Right lobe of liver (tissue), 6 donors: ENCODE measurements at regions not wholly inside any gene's neighbourhood (a gene's known extent, or its start where the extent isn't known, plus 50 kb on each side); places are given as distances from the start of the nearest gene placed in this dataset.

Experiments used
- ATAC-seq, 4 donors: fragments of 200-7000 bp; cut with Tn5 transposase; one replicate each; pipeline ENCODE4 v1.9.1; 2020; ENCODE audit warnings: mild to moderate bottlenecking in 4 of 4, moderate library complexity in 4 of 4
- DNase-seq, 3 donors: peaks; one replicate each; pipeline ENCODE4 v3.0.0-alpha.2; 2020
- H3K27ac ChIP-seq, 3 donors: fragments of 200-600 bp; one replicate each; pipeline ENCODE4 v1.8.0; 2022
- H3K27me3 ChIP-seq, 2 donors: fragments of 200-600 bp; one replicate each; pipeline ENCODE4 v1.8.0; 2022
- H3K36me3 ChIP-seq, 4 donors: fragments of 200-600 bp; sonication (generic) in 1 of 4; one replicate each; pipeline versions ENCODE4 v1.5.1 to v1.8.0; 2017 to 2022; ENCODE audit warnings: control low read depth in 1 of 4
- H3K4me1 ChIP-seq, 4 donors: fragments of 200-600 bp; sonication (generic) in 1 of 4; one replicate each; pipeline versions ENCODE4 v1.5.1 to v1.8.0; 2017 to 2022; ENCODE audit warnings: control low read depth in 1 of 4
- H3K4me3 ChIP-seq, 3 donors: fragments of 200-600 bp; one replicate each; pipeline ENCODE4 v1.8.0; 2022
- H3K9me3 ChIP-seq, 4 donors: fragments of 200-600 bp; sonication (generic) in 1 of 4; one replicate each; pipeline versions ENCODE4 v1.5.1 to v1.8.0; 2017 to 2022; ENCODE audit warnings: control low read depth in 1 of 4
- POLR2A ChIP-seq: fragments of 450-650 bp; IDR thresholded peaks from one replicate; pipeline ENCODE4 v1.6.1; 2017; ENCODE audit warnings: antibody characterized with exemption, mild to moderate bottlenecking
- WGBS: methylation state at CpG from one replicate; pipeline ENCODE4 v1.1.6; 2018; ENCODE audit warnings: low coverage, low lambda C conversion rate; ENCODE audit not compliant: insufficient coverage; ENCODE audit errors: missing lambda C conversion rate; 5-methylcytosine and 5-hydroxymethylcytosine counted together
- intact Hi-C, 2 donors: fragments of 100-400 bp; cut with DNase I; formaldehyde crosslinking; loops; one replicate each; pipeline versions ENCODE4 v1.11.2 to v1.14.1; 2022
- TF ChIP-seq, protein P1 (sequence below), 4 donors: fragments of 200-600 bp in 3 of 4; fragments of 450-650 bp in 1 of 4; IDR thresholded peaks; one replicate each; pipeline versions ENCODE4 v1.5.1 to v1.8.0; 2016 to 2022; ENCODE audit warnings: antibody characterized with exemption in 4 of 4, mild to moderate bottlenecking in 2 of 4
- donor health status: DM: no; HTN: yes; CAD: no.
- donor health status: DM: no; HTN: no; CAD: no.
- donor health status: DM: no; HTN: no; CAD: no.
- donor health status: DM: no; HTN: yes; CAD: no.
- donor health status: DM: no; HTN: yes; CAD: no.

DNA sequence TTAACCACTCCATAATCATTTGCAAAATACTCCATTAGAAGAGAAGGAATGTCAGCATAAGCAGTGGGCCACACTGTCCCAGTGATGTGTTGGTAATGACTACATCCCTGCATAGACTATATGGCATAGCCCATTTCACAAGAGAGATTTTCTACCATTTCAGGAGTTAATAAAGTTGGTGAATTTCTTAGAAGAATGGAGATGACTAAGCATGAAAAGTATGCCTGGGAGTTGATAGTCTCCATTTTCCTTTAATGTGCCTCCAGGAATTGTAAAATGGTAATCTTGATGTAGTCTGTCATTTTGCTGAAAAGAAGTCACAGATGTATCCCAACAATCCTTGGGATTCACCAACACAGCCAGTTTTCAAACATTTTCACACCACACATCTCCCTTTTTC lies 608.8 kb upstream of the CHRM3 start:
- Histone ChIP-seq H3K9me3 (no peaks in the 10 kb centered on the region), H3K4me3 (no peak overlapping the region), H3K27ac (no peak overlapping the region), H3K4me1 (no peaks in the 10 kb centered on the region), H3K27me3 (no peaks in the 10 kb centered on the region), H3K36me3 (no peaks in the 10 kb centered on the region)
- intact Hi-C loops, result no loop called here
- TF ChIP-seq, protein P1, sequence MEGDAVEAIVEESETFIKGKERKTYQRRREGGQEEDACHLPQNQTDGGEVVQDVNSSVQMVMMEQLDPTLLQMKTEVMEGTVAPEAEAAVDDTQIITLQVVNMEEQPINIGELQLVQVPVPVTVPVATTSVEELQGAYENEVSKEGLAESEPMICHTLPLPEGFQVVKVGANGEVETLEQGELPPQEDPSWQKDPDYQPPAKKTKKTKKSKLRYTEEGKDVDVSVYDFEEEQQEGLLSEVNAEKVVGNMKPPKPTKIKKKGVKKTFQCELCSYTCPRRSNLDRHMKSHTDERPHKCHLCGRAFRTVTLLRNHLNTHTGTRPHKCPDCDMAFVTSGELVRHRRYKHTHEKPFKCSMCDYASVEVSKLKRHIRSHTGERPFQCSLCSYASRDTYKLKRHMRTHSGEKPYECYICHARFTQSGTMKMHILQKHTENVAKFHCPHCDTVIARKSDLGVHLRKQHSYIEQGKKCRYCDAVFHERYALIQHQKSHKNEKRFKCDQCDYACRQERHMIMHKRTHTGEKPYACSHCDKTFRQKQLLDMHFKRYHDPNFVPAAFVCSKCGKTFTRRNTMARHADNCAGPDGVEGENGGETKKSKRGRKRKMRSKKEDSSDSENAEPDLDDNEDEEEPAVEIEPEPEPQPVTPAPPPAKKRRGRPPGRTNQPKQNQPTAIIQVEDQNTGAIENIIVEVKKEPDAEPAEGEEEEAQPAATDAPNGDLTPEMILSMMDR (IDR thresholded peaks at IDR 0.05), result no peak
- no peak for TF ChIP-seq POLR2A
- DNase-seq, result no peak
- no peak for ATAC-seq

DNA sequence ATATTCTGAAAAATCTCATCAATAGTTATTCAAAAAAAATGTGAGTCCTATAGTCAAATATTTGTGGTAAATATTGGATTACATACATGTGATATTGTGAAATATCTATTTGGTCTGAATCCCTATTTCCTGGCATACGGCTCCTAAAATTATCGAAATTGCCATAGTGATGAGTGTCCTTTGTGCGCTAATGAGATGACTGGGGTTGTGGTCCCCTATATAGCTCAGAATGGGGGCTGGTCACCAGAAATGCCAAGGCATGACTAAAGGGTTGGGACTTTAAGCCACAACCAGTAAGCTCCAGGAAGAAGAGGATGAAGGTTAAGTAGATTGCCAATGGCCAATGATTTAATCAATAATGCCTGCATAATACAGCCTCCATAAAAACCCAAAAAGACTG lies 610.2 kb upstream of the CHRM3 start:
- Histone ChIP-seq H3K27me3 (no peaks in the 10 kb centered on the region), H3K36me3 (no peaks in the 10 kb centered on the region), H3K4me3 (no peak overlapping the region), H3K9me3 (no peaks in the 10 kb centered on the region), H3K4me1 (no peaks in the 10 kb centered on the region), H3K27ac (no peak overlapping the region)
- no peak for ATAC-seq
- TF ChIP-seq, protein P1 (IDR thresholded peaks at IDR 0.05), result no peak
- no peak for TF ChIP-seq POLR2A
- no peak for DNase-seq
- 67% methylated on average over 3 of the region's 3 CpGs for WGBS
- intact Hi-C loops, result no loop called here

DNA sequence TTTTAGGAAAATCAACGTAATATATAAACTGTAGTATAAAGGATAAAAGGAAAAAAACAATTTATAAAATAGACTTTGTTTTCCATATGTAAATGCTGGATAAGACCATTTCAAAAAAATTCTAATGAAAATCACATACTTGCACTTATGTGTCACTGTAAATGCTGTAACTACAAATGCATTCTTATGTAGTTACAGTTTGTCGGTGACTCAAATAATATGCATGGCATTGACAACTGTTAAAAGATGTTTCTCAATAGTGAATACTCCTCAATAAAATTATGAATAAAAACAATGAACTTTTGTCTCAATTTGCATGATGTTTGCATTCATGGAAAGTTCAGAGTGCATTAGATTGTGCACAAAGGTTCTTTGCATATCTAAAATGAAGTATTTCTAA lies 614.0 kb upstream of the CHRM3 start:
- Histone ChIP-seq H3K27ac (no peak overlapping the region), H3K27me3 (no peaks in the 10 kb centered on the region), H3K4me3 (no peak overlapping the region), H3K9me3 (no peaks in the 10 kb centered on the region), H3K36me3 (no peaks in the 10 kb centered on the region), H3K4me1 (no peaks in the 10 kb centered on the region)
- ATAC-seq (no peak), DNase-seq (no peak)
- WGBS, result 47% methylated on average over 2 of the region's 2 CpGs
- intact Hi-C loops, result no loop called here
- no peak for TF ChIP-seq POLR2A
- TF ChIP-seq, protein P1 (IDR thresholded peaks at IDR 0.05), result no peak

DNA sequence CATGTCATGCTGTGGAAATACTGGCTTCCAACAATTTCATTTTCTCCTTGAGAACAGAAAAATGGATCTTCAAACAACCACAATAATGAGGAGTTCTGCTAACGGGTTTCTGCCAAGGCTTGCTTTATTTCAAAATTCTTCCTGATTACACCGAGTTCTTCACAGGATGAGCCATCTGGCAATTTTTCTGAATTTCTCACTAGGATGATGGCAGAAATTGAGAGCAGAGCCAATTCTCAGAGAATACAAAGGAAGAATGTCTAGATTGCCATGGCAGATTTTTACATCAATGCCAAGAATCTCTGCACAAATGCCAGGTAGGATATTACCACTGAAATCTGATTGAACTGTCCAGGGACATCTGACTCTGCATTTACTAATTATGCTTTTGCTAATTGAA lies 619.0 kb upstream of the CHRM3 start:
- Histone ChIP-seq H3K4me3 (no peak overlapping the region), H3K9me3 (no peaks in the 10 kb centered on the region), H3K27ac (no peak overlapping the region), H3K36me3 (no peaks in the 10 kb centered on the region), H3K27me3 (no peaks in the 10 kb centered on the region), H3K4me1 (no peaks in the 10 kb centered on the region)
- intact Hi-C loops, result no loop called here
- 35% methylated on average over 2 of the region's 2 CpGs for WGBS
- TF ChIP-seq POLR2A, result no peak
- TF ChIP-seq, protein P1 (IDR thresholded peaks at IDR 0.05), result no peak
- ATAC-seq (no peak), DNase-seq (no peak)

DNA sequence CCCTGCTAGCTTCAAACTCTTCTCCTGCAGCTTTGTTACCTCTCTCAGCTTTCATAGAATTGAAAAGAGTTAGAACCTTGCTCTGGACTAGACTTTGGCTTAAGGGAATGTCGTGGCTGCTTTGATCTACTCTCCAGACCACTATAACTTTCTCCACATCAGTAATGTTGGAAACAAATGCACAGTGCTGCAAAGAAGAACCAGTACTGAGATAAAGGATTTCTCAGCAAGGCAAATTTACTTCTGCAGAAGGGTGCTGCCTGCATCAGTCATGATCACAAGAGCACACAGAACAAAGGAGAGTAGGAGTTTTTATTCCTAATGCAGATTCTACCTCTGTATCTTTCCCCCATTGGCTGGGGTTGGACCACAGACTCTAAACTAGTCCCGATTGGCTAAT lies 621.6 kb upstream of the CHRM3 start:
- no peak overlapping the region for H3K27ac ChIP-seq
- DNase-seq, result no peak
- H3K4me1 ChIP-seq, result no peaks in the 10 kb centered on the region
- H3K36me3 ChIP-seq, result no peaks in the 10 kb centered on the region
- intact Hi-C loops, result no loop called here
- 46% methylated on average over 2 of the region's 2 CpGs for WGBS
- H3K4me3 ChIP-seq, result no peak overlapping the region
- no peak for ATAC-seq
- TF ChIP-seq, protein P1 (IDR thresholded peaks at IDR 0.05), result no peak
- TF ChIP-seq POLR2A, result no peak
- no peaks in the 10 kb centered on the region for H3K27me3 ChIP-seq
- no peaks in the 10 kb centered on the region for H3K9me3 ChIP-seq
